Right atrium auricular region (tissue), 2 donors: ENCODE measurements at regions not wholly inside any gene's neighbourhood (a gene's known extent, or its start where the extent isn't known, plus 50 kb on each side); places are given as distances from the start of the nearest gene placed in this dataset.

Experiments
- DNase-seq: peaks from one replicate; pipeline ENCODE4 v3.0.0-alpha.2; 2019; ENCODE audit warnings: low spot score
- H3K27ac ChIP-seq, 2 donors: fragments of 200-600 bp; sonication (generic); 1 replicate in 1 of 2; 2 replicates in 1 of 2; pipeline ENCODE4 v1.5.1; 2016 to 2019
- H3K27me3 ChIP-seq, 2 donors: fragments of 200-600 bp; sonication (generic); one replicate each; pipeline versions ENCODE4 v1.5.1 to v1.6.0; 2017 to 2019
- H3K36me3 ChIP-seq: fragments of 200-600 bp; sonication (generic); one replicate; pipeline ENCODE4 v1.5.1; 2016
- H3K4me1 ChIP-seq, 2 donors: fragments of 200-600 bp; sonication (generic); one replicate each; pipeline versions ENCODE4 v1.5.1 to v1.6.0; 2017 to 2019
- H3K4me3 ChIP-seq, 2 donors: fragments of 200-600 bp; sonication (generic); 1 replicate in 1 of 2; 2 replicates in 1 of 2; pipeline ENCODE4 v1.5.1; 2017 to 2019; ENCODE audit warnings: mild to moderate bottlenecking in 1 of 2, moderate library complexity in 1 of 2
- H3K9me3 ChIP-seq, 2 donors: fragments of 200-600 bp; sonication (generic); one replicate each; pipeline ENCODE4 v1.5.1; 2019
- TF ChIP-seq, protein P1 (sequence below), 2 donors: fragments of 200-600 bp; sonication (generic); IDR thresholded peaks; one replicate each; pipeline ENCODE4 v1.5.1; 2019; ENCODE audit warnings: antibody characterized with exemption in 2 of 2

DNA sequence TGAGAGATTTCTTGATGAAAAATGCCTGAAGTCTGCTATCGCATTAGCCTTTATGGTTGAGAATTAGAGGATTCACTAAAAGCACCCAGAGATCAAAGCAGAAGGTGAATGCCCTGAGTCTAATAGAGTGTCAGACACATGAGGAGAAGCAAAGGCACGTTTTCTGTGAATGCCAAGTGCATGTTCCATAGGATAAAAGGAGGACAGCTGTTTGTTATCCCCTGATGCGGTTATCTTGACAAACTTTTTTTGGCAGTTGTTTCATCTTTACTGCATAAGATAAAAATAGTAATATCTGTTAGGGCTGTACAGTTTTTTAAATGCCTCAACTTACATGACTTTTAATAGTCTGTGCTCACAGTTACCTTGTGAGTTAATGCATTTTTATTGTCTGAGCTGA lies 65.3 kb upstream of the CD96 start:
- H3K4me3 ChIP-seq, result no peak overlapping the region
- H3K27ac ChIP-seq, result no peak overlapping the region
- H3K9me3 ChIP-seq, result peaks cover 0 to 4% of the 10 kb centered on the region in 2 donors
- no peaks in the 10 kb centered on the region for H3K36me3 ChIP-seq
- no peaks in the 10 kb centered on the region for H3K4me1 ChIP-seq
- no peak for DNase-seq
- TF ChIP-seq, protein P1, sequence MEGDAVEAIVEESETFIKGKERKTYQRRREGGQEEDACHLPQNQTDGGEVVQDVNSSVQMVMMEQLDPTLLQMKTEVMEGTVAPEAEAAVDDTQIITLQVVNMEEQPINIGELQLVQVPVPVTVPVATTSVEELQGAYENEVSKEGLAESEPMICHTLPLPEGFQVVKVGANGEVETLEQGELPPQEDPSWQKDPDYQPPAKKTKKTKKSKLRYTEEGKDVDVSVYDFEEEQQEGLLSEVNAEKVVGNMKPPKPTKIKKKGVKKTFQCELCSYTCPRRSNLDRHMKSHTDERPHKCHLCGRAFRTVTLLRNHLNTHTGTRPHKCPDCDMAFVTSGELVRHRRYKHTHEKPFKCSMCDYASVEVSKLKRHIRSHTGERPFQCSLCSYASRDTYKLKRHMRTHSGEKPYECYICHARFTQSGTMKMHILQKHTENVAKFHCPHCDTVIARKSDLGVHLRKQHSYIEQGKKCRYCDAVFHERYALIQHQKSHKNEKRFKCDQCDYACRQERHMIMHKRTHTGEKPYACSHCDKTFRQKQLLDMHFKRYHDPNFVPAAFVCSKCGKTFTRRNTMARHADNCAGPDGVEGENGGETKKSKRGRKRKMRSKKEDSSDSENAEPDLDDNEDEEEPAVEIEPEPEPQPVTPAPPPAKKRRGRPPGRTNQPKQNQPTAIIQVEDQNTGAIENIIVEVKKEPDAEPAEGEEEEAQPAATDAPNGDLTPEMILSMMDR (IDR thresholded peaks at IDR 0.05), result no peak
- no peaks in the 10 kb centered on the region for H3K27me3 ChIP-seq

DNA sequence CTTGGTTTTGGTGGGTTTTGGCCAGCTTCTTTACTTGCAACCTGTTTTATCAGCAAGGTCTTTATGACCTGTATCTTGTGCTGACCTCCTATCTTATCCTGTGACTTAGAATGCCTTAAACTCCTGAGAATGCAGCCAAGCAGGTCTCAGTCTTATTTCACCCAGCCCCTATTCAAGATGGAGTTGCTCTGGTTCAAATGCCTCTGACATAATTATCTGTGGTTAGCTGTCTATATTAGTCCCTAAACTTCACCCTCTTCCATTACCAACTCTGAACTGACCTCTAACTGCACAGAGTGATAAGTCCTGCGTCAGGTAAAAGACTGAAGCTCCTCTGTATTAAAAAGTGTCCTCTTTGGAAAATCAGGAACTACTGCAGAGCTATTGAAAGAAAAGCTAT lies 61.9 kb upstream of the CD96 start:
- no peaks in the 10 kb centered on the region for H3K36me3 ChIP-seq
- no peaks in the 10 kb centered on the region for H3K9me3 ChIP-seq
- no peak overlapping the region for H3K4me3 ChIP-seq
- no peak overlapping the region for H3K27ac ChIP-seq
- TF ChIP-seq, protein P1 (IDR thresholded peaks at IDR 0.05), result no peak
- no peaks in the 10 kb centered on the region for H3K27me3 ChIP-seq
- DNase-seq, result no peak
- H3K4me1 ChIP-seq, result no peaks in the 10 kb centered on the region

DNA sequence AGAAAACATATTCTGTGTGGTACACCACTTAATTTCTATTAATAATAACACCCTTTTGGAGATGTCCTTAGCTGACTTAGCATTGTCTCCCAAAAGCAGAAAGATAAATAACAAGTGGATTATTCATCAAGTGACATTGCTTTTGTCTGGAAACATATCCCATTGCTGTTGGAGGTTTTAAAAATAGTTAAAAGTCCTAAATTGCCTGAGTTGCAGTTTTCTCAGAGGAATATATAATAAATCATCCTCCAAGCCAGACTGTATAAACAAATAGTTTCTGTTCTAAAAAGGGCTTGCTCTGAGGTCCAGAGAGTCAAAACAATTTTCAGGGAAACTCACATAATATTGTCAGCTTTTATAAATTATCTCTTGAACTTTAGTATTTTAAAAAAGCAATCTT lies 60.4 kb upstream of the CD96 start:
- TF ChIP-seq, protein P1 (IDR thresholded peaks at IDR 0.05), result no peak
- Histone ChIP-seq H3K4me3 (no peak overlapping the region), H3K9me3 (no peaks in the 10 kb centered on the region), H3K4me1 (no peaks in the 10 kb centered on the region), H3K27ac (no peak overlapping the region), H3K36me3 (no peaks in the 10 kb centered on the region), H3K27me3 (no peaks in the 10 kb centered on the region)
- DNase-seq, result no peak

DNA sequence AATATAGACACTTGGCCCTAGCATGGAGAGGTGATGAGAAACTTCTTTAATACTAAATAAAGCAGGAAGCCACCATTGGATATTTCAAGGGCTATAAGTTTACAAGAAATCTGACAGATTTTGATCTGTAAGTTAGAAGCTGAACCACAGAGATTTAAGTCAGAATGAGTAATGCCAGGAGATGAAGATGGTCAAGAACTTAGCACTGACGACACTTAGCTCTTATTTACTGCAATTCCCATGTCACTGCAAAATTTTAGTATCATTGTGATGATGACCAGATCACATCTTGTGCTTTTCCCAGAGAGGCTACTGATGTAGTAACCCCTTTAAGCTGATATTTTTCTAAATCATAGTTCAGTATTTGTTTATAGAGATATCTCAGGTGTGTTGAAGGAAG lies 59.4 kb upstream of the CD96 start:
- no peaks in the 10 kb centered on the region for H3K27me3 ChIP-seq
- H3K4me3 ChIP-seq, result no peak overlapping the region
- no peaks in the 10 kb centered on the region for H3K4me1 ChIP-seq
- no peaks in the 10 kb centered on the region for H3K9me3 ChIP-seq
- no peaks in the 10 kb centered on the region for H3K36me3 ChIP-seq
- DNase-seq, result no peak
- H3K27ac ChIP-seq, result no peak overlapping the region
- TF ChIP-seq, protein P1 (IDR thresholded peaks at IDR 0.05), result no peak

DNA sequence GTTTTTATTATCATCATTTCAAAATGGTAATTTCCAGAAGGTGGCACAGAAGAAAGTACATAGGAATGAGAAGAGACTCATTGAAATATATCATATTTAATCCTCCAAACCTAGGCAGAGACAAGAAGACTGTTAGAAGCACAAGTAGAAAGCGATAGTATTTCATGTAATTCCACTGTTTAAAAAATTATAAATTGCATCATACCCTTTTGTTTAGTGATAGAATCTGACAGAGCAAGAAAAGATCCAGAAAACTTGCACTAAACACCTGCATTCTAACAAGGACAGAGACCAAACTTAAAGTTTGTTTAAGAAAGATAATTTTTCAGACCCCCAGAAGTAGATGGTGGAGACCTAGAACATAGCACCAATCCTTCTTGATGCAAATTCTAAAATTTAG lies 56.9 kb upstream of the CD96 start:
- no peaks in the 10 kb centered on the region for H3K9me3 ChIP-seq
- no peak overlapping the region for H3K4me3 ChIP-seq
- H3K27me3 ChIP-seq, result no peaks in the 10 kb centered on the region
- no peak for DNase-seq
- H3K36me3 ChIP-seq, result no peaks in the 10 kb centered on the region
- no peak overlapping the region for H3K27ac ChIP-seq
- no peaks in the 10 kb centered on the region for H3K4me1 ChIP-seq
- TF ChIP-seq, protein P1 (IDR thresholded peaks at IDR 0.05), result no peak
